HG03025 (cell line): ENCODE measurements at regions not wholly inside any gene's neighbourhood (a gene's known extent, or its start where the extent isn't known, plus 50 kb on each side); places are given as distances from the start of the nearest gene placed in this dataset.
"Not testable (repeated sequence)": the region's sequence is repeated elsewhere in the genome, so short reads cannot be mapped to it uniquely, and the experiment has no call there.

Source experiments
- ATAC-seq: cut with Tn5 transposase; IDR thresholded peaks from one replicate; pipeline ENCODE4 v1.9.1; 2021; ENCODE audit warnings: mild to moderate bottlenecking, moderate library complexity; ENCODE audit not compliant: unreplicated experiment, low FRiP score

GRCh38 chr3:40876496-40876895 lies 322.8 kb upstream of the CTNNB1 start:
- ATAC-seq: no peak

GRCh38 chr3:40877631-40878463 lies 321.5 kb upstream of the CTNNB1 start:
- no peak for ATAC-seq

- no peak for ATAC-seq
Measured at GRCh38 chr3:40878464-40878905, 320.8 kb upstream of the CTNNB1 start.

GRCh38 chr3:40885430-40885829 lies 313.9 kb upstream of the CTNNB1 start:
- ATAC-seq: no peak

GRCh38 chr3:40886660-40887425 lies 312.5 kb upstream of the CTNNB1 start:
- no peak for ATAC-seq

- no peak for ATAC-seq
Measured at GRCh38 chr3:40891186-40891585, 308.1 kb upstream of the CTNNB1 start.

GRCh38 chr3:40895109-40895508 lies 304.2 kb upstream of the CTNNB1 start:
- ATAC-seq: no peak

GRCh38 chr3:40899286-40899712 lies 300.0 kb upstream of the CTNNB1 start:
- ATAC-seq: no peak

GRCh38 chr3:40901298-40901697 lies 298.0 kb upstream of the CTNNB1 start:
- ATAC-seq: no peak

- no peak for ATAC-seq
Measured at GRCh38 chr3:40901796-40902195, 297.5 kb upstream of the CTNNB1 start.

- ATAC-seq: not testable (repeated sequence)
Measured at GRCh38 chr3:40907907-40908465, 291.3 kb upstream of the CTNNB1 start.

GRCh38 chr3:40908612-40909011 lies 290.7 kb upstream of the CTNNB1 start:
- no peak for ATAC-seq

GRCh38 chr3:40911264-40911663 lies 288.0 kb upstream of the CTNNB1 start:
- ATAC-seq: no peak

- ATAC-seq: no peak
Measured at GRCh38 chr3:40911928-40912327, 287.4 kb upstream of the CTNNB1 start.

GRCh38 chr3:40912461-40912860 lies 286.8 kb upstream of the CTNNB1 start:
- no peak for ATAC-seq

GRCh38 chr3:40913192-40913591 lies 286.1 kb upstream of the CTNNB1 start:
- no peak for ATAC-seq

GRCh38 chr3:40913641-40914040 lies 285.7 kb upstream of the CTNNB1 start:
- ATAC-seq: no peak

- ATAC-seq: no peak
Measured at GRCh38 chr3:40914475-40914874, 284.8 kb upstream of the CTNNB1 start.

- no peak for ATAC-seq
Measured at GRCh38 chr3:40915346-40915865, 283.9 kb upstream of the CTNNB1 start.

GRCh38 chr3:40920041-40920440 lies 279.3 kb upstream of the CTNNB1 start:
- no peak for ATAC-seq

GRCh38 chr3:40921251-40921650 lies 278.1 kb upstream of the CTNNB1 start:
- no peak for ATAC-seq
